SK-N-SH (cell line): ENCODE measurements at regions not wholly inside any gene's neighbourhood (a gene's known extent, or its start where the extent isn't known, plus 50 kb on each side); places are given as distances from the start of the nearest gene placed in this dataset.

Experiments
- CTCF ChIP-seq: fragments of 200-600 bp; sonication (generic); IDR thresholded peaks from 2 replicates; pipeline ENCODE4 v1.6.1; 2017; ENCODE audit warnings: antibody characterized with exemption, mild to moderate bottlenecking, moderate library complexity
- RCOR1 ChIP-seq: fragments of 150-350 bp; IDR thresholded peaks from 2 replicates; pipeline ENCODE4 v1.6.1; 2017; ENCODE audit warnings: antibody characterized with exemption, low read length

GRCh38 chr13:81677857-81678256, 1336.9 kb upstream of the SPRY2 start:
- no peak for TF ChIP-seq CTCF
- no peak for TF ChIP-seq RCOR1
